ENCODE measurements at regions not wholly inside any gene's neighbourhood (a gene's known extent, or its start where the extent isn't known, plus 50 kb on each side); places are given as distances from the start of the nearest gene placed in this dataset.
"Not testable (repeated sequence)": the region's sequence is repeated elsewhere in the genome, so short reads cannot be mapped to it uniquely, and the experiment has no call there.

- DNase-seq, result no peak
Measured at GRCh38 chr12:97714107-97714563, 251.5 kb downstream of the RMST start.

GRCh38 chr12:97716356-97716755 lies 253.8 kb downstream of the RMST start:
- DNase-seq, result no peak

GRCh38 chr12:97723801-97724200 lies 261.2 kb downstream of the RMST start:
- not testable (repeated sequence) for DNase-seq

- DNase-seq, result no peak
Measured at GRCh38 chr12:97745406-97746101, 282.9 kb downstream of the RMST start.

GRCh38 chr12:97748298-97748697 lies 285.7 kb downstream of the RMST start:
- no peak for DNase-seq

GRCh38 chr12:97751704-97752103 lies 289.1 kb downstream of the RMST start:
- DNase-seq, result no peak

GRCh38 chr12:97752129-97752528 lies 289.5 kb downstream of the RMST start:
- no peak for DNase-seq

GRCh38 chr12:97753332-97753731 lies 290.7 kb downstream of the RMST start:
- DNase-seq, result no peak

- no peak for DNase-seq
Measured at GRCh38 chr12:97754306-97754705, 291.7 kb downstream of the RMST start.

- DNase-seq, result no peak
Measured at GRCh38 chr12:97756066-97756666, 293.6 kb downstream of the RMST start.

- DNase-seq, result no peak
Measured at GRCh38 chr12:97756741-97757140, 294.1 kb downstream of the RMST start.

GRCh38 chr12:97757481-97758193 lies 295.0 kb downstream of the RMST start:
- no peak for DNase-seq

GRCh38 chr12:97758194-97758501 lies 295.5 kb downstream of the RMST start:
- no peak for DNase-seq

- no peak for DNase-seq
Measured at GRCh38 chr12:97758586-97758985, 296.0 kb downstream of the RMST start.

- no peak for DNase-seq
Measured at GRCh38 chr12:97760601-97761000, 298.0 kb downstream of the RMST start.

GRCh38 chr12:97763113-97763512 lies 300.5 kb downstream of the RMST start:
- no peak for DNase-seq

- no peak for DNase-seq
Measured at GRCh38 chr12:97764700-97765099, 302.1 kb downstream of the RMST start.

- no peak for DNase-seq
Measured at GRCh38 chr12:97767347-97767746, 304.7 kb downstream of the RMST start.

GRCh38 chr12:97778111-97778510 lies 315.5 kb downstream of the RMST start:
- DNase-seq, result no peak

GRCh38 chr12:97781342-97781741 lies 318.7 kb downstream of the RMST start:
- no peak for DNase-seq

- no peak for DNase-seq
Measured at GRCh38 chr12:97784904-97785303, 322.3 kb downstream of the RMST start.

- no peak for DNase-seq
Measured at GRCh38 chr12:97790281-97790680, 327.7 kb downstream of the RMST start.

GRCh38 chr12:97797473-97797872 lies 334.9 kb downstream of the RMST start:
- no peak for DNase-seq

- no peak for DNase-seq
Measured at GRCh38 chr12:97800561-97800960, 338.0 kb downstream of the RMST start.

All from CD4-positive, alpha-beta T cell treated with Interferon alpha-2 for 1 hour (primary cell).